ENCODE measurements at regions not wholly inside any gene's neighbourhood (a gene's known extent, or its start where the extent isn't known, plus 50 kb on each side); places are given as distances from the start of the nearest gene placed in this dataset.

DNA sequence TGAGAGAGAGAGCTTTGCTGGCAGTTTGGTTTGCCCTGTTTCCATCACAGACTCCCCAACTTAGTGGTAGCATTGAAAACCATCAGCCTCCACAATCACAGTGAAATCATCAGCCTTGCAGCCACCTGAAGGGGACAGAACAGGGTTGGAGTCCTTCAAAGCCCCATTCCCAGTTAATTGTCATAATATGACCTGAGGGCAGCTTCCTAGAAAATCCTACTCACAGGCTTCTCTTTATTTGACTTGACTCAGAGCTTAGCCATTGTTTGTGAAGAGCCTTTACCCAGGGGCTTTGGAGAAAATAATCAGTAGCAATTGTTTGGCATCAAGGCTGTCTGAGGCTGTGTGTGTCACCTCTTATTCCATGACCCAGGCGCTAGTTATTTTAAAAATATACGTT lies 308.7 kb downstream of the CBLN2 start:
- no peak for TF ChIP-seq CTCF (conservative IDR thresholded peaks at IDR 0.05; ENCODE audit: low read depth, low read length)
- TF ChIP-seq EZH2 (IDR thresholded peaks at IDR 0.05; ENCODE audit: borderline replicate concordance, low read depth, low read length, poor library complexity, severe bottlenecking), result no peak

All from A673 (cell line).